ENCODE measurements at regions not wholly inside any gene's neighbourhood (a gene's known extent, or its start where the extent isn't known, plus 50 kb on each side); places are given as distances from the start of the nearest gene placed in this dataset.

DNA sequence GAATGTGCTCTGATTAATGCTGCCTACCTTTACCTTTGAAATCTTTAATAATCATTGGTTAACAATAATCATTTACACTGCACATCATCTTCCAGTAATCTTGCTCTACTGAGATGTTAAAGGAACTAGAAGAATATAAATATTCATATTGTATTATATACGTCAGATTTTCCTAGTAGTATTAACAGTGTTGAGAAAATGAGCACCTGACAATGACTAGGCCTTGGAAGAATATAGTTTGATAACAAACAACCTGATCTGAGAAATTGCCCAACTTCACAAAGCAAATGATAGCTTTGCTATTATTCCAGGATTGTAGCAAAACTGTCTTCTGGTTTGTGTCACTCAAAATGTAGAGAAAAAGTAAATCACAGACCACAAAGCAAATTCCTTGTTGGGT, 467.1 kb downstream of the NOVA1 start:
- no peak for DNase-seq (ENCODE audit: low spot score)

- DNase-seq (ENCODE audit: low spot score) = no peak
These were observed 468.7 kb downstream of the NOVA1 start for GRCh38 chr14:26128931-26129671.

- DNase-seq (ENCODE audit: low spot score) = no peak
These were observed 472.9 kb downstream of the NOVA1 start for GRCh38 chr14:26124896-26125438.

DNA sequence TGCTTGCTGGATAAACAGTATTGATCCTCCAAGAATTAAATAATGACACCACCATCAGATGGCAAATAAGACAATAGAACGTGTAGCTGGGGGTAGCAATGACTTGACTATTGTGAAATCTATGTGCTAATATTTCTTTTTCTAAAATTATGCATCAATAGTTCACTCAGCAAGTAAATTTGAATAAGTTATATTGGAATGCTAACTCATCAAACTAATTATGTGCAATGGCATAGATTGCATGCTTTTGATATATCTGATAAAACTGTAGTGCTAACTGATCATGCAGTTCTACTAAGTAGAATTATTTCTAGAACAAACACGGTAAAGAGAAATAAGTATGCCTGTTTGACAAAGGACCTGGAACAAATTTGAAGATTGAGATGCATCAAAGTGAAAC, 474.4 kb downstream of the NOVA1 start:
- no peak for DNase-seq (ENCODE audit: low spot score)

DNA sequence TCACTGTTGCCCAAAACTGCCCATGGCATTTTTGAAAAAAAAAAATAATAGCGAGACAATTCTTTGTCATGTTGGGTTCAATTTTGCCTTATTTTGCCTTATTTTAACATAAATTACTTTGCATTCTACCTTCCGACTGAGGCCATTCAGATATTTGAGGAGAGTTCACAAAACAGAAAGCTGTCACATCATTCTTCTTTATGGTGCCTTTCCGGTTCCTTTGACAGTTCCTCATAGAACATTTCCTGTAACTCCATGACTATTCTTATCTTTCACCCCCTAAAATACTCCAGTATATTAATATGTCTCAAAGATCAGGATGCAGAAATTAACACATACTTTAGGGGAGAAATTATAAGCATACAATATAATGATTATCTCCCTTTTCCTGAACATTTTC, 476.7 kb downstream of the NOVA1 start:
- no peak for DNase-seq (ENCODE audit: low spot score)

GRCh38 chr14:26113911-26114640, 483.8 kb downstream of the NOVA1 start:
- DNase-seq (ENCODE audit: low spot score) = no peak

GRCh38 chr14:26104717-26105116, 493.1 kb downstream of the NOVA1 start:
- no peak for DNase-seq (ENCODE audit: low spot score)

DNA sequence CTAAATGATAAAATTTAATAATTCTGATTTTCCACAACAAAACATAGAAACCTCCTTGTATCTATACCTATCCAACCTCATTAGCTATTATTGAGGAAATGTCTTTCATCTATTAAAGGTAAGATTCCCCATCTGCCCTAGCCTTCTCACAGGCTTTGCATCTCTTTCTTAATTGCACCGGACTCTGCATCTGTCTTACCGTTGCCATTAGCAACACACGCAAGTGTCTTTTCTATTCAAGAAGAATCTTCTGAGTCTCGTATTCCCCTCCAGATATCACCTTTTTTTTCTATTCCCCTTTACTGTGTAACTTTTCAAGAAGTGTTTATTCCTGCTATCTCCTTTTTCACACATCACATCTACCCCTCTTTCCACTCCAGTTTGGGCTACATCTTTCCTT, 500.0 kb downstream of the NOVA1 start:
- no peak for DNase-seq (ENCODE audit: low spot score)

DNA sequence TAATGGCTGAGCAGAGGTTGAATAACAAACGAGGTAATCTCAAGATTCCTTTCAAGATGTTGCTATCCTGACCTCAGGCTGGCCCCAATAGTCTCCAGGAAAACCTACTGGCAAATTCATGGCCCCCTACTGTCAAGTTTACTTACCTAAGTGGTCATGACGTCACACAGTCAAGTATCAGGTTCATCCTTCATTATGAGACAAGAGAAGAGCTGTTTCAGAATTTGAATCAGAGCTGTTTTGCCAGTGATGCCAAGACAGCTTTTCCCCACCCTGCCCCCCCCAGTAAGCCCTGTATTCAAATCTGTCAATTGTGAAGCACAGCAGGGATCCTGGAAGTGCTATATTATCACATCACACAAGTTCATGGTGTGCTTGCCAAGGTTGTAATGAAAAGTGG, 509.6 kb downstream of the NOVA1 start:
- no peak for DNase-seq (ENCODE audit: low spot score)

GRCh38 chr14:26081043-26081442, 516.8 kb downstream of the NOVA1 start:
- DNase-seq (ENCODE audit: low spot score) = no peak

- DNase-seq (ENCODE audit: low spot score) = no peak
These were observed 519.3 kb downstream of the NOVA1 start for GRCh38 chr14:26078561-26078960.

DNA sequence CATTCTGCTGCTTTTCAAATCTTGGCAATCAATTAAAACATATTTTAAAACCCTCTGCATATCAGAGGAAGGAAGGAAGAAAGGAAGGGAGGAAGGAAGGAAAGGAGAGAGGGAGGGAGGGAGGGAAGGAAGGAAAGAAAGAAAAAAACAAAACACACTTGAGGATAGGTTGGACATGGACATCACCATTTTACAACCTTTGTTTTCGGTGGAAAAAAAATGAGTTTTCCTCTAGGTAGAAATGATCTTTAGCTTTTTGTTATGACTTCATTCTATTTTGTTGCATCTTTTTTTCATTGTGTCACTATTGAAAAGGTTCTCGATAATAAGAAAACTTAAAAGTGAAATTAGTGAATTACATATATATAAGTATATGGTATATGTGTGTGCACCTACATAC, 522.9 kb downstream of the NOVA1 start:
- DNase-seq (ENCODE audit: low spot score) = no peak

GRCh38 chr14:26070443-26070842, 527.4 kb downstream of the NOVA1 start:
- no peak for DNase-seq (ENCODE audit: low spot score)

- DNase-seq (ENCODE audit: low spot score) = no peak
These were observed 529.9 kb downstream of the NOVA1 start for GRCh38 chr14:26067786-26068459.

DNA sequence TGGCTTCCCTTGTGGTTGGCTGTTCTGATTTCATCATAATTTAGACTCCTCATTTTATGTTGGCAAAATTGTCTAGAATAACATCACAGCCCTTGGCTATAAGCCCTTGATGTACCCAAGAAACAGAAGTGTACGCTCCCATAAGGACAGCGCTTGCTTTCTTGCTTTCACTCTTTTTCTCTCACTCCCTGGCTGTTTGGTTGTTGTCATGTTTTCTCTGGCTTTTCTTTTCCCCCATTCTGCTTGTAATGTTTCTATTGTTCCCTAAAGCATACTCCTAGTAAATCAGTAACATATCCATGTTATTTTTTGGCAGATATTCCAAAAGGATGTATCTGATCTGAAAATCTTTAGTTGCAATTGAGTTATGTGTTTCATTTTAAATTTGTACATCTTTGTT, 530.5 kb downstream of the NOVA1 start:
- no peak for DNase-seq (ENCODE audit: low spot score)

DNA sequence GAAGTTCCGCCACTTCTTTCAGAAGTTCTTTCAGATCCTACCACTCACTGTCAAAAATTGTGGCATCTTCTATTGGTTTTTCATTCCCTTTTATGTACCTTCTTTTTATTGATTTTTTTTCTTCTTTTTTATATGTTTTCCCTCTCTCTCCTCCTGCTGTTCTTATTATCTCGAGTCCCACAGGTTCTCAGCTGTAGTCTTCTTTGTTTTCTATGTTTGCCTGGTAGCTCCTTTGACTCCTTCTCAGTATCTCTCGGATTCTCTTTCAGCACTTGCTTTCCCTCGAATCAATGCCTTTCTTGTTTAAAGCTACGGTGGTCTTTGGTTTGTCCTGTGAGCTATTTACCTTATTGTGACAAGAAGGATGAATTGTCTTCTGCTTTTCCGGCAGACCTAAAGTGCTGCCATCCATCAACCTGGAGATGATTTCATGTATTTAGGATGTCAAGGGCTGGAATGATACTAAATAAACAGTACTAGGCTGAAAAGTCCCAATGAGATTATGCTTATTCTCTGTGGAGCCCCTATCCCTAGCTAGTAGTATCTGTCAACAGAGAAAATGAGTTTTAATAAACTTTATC, 541.7 kb downstream of the NOVA1 start:
- no peak for DNase-seq (ENCODE audit: low spot score)

- DNase-seq (ENCODE audit: low spot score) = no peak
These were observed 565.5 kb downstream of the NOVA1 start for GRCh38 chr14:26032348-26032747.

DNA sequence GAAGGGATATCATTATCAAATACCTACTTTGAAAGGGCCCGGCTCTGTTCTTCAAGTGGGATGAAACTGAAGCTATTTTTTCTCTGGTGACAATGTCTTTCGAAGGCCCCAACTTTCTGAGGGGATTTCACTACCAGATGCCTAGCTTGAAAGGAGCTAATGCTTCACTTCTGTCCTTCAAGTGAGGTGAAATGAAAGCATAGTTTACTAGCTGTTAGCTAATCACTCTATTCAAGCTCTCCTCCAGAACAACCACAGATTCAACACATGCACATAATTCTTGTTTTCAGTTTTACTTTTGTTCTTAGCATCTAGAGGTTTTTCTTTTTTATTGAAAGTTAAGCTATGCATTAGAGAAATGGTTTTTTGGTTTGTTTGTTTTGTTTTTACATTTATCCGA, 571.4 kb downstream of the NOVA1 start:
- DNase-seq (ENCODE audit: low spot score) = no peak

DNA sequence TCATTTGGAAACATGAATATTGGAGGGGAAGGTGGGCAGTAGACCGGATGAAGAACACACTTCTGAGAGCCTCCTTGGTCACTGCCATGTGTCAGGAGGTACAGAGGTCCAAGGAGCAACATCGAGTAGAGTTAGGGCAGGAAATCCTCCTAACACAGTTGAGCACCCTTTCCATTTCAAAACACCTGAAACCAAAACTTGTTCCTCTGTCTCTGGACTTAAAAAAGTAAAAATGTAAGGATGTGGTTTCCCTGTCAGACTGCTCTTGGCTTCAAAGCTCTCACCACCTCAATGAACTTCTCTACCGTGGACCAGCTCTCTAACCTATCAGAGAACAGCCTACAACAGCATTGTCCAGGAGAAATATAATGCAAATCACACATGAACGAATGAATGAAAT, 573.9 kb downstream of the NOVA1 start:
- no peak for DNase-seq (ENCODE audit: low spot score)

DNA sequence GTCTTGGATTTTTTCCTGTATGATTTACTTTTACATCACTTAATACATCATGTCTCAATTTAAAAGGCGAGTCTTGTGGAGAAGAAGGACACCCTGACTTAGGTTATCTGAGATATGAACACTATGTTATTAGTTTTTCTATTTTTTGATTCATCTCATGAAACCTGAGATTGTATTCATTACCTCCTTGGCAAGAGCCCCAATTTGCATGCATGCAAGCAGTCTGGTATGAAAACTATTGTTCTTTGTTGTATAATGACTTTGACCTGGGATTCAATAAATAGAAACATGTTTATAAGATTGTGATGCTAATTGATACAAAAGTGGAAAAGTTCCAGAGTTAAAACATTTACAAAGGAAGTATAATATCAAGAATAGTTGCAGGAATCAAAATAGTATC, 576.1 kb downstream of the NOVA1 start:
- DNase-seq (ENCODE audit: low spot score) = no peak

DNA sequence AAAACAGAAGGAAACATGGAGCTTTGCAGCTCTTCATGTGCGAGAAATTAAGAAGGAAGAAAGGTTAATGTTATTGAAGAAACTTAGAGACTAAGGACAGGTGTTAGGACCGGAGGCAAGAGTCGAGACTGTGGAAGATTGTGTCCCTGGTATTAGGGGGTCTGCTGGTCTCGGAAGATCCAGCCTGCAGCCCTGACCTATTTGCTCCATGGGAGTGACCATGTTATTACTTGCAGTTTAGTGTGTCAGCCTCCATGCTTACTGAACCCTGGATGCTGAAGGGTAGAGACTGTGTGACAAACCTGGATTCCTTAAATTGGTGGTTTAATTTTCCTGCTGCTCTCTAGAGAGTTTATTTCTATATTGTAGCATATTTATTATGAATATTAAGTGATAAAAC, 580.6 kb downstream of the NOVA1 start:
- no peak for DNase-seq (ENCODE audit: low spot score)

DNA sequence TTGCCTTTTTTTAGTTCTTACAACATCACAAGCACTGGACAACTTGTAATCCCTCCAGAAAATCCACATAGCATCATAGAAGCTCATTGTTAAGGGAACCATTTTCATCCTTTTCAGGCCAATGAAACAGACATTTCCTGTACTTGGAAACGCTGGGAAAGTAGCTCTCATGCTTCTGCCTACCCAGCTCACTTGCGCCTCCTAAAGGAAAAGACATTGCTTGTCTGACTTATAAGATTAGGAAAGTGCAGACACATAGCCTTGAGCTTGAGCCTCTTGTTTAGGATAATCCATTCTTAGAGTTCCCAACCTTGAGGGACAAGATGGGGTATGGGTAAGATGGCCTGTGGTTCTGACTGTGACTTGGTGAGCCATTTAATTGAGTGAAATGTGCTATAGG, 589.5 kb downstream of the NOVA1 start:
- DNase-seq (ENCODE audit: low spot score) = peak; percentile 37

All from HT-29 (cell line).